ENCODE measurements at regions not wholly inside any gene's neighbourhood (a gene's known extent, or its start where the extent isn't known, plus 50 kb on each side); places are given as distances from the start of the nearest gene placed in this dataset.

GRCh38 chr5:141800617-141801016 is 77.6 kb downstream of the PCDH1 start:
- DNase-seq (ENCODE audit: low spot score): no peak

- no peak for DNase-seq (ENCODE audit: low spot score)
These were observed 78.6 kb downstream of the PCDH1 start for GRCh38 chr5:141799507-141800167.

DNA sequence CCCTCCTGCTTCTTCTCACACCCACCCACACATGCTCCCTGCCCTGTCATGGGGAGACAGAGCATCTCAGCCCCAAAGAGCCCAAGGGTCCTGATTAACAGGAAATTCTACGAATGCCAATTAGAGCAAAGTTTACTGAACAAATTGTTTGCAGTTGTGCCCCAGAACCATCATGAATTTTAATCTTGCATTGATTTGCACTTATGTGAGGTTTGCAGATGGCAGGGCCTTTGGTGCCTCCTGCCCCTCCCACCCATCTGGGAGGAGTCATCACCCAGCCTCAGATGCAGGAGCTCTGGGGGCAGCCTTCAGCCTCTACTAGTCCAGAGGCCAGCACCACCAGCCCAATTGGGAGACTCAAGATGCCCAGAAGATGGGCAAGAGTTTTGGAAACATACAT is 80.8 kb downstream of the PCDH1 start:
- no peak for DNase-seq (ENCODE audit: low spot score)

DNA sequence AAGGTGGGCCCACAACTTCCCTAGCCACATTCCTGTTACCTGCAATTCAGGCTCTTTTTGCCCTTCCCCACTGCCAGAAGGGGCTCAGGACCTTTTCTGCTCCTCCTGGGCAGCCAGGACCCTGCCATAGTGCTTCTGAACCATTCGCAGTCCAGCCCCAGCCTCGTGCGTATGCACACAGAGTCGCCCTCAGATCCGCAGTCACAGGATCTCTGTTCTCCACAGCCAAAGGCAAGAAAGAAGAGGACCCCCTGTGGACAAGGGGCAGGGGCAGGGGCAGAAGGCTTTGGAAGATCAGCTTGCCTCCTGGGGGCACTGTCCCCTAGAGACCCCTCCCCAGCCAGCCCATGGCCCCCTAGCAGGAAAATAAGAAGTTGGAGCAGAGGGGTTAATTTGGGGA is 82.8 kb downstream of the PCDH1 start:
- no peak for DNase-seq (ENCODE audit: low spot score)

DNA sequence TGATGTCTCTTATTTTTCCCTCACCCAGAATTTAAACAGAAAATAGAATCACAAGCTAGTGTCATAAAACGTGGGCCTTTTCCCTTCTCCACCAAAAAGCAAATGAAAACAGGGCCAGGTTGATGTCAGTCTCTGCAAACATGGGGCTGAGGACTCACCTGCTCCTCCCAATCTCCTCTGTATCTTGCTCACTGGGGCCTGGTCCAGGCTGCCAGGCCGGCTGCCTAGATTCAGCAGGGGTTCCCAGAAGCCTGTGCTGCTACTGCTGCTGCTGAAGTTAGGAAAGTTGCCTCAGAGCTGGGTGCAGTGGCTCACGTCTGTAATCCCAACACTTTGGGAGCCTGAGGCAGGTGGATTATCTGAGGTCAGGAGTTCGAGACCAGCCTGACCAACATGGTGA is 84.3 kb downstream of the PCDH1 start:
- DNase-seq (ENCODE audit: low spot score): no peak

DNA sequence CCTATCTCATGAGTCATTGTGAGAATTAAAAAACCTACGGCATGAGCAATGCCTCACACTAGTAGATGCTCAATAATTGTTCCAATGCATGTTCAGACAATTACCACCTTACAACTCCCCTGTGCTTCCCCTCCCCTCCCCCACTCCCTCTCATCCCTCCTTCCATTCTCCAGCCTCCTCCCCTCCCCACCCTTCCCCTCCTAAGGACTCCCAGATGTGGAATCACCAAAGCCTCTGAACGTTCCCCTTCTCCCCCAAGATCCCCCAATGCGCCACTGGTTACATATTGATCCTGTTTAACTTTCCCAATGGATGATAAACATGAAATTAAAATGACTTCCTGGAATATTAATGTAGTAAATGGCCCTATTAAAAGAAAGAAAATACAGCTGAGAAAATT is 84.8 kb downstream of the PCDH1 start:
- DNase-seq (ENCODE audit: low spot score): no peak

- DNase-seq (ENCODE audit: low spot score): no peak
These were observed 87.6 kb downstream of the PCDH1 start for GRCh38 chr5:141790630-141791029.

DNA sequence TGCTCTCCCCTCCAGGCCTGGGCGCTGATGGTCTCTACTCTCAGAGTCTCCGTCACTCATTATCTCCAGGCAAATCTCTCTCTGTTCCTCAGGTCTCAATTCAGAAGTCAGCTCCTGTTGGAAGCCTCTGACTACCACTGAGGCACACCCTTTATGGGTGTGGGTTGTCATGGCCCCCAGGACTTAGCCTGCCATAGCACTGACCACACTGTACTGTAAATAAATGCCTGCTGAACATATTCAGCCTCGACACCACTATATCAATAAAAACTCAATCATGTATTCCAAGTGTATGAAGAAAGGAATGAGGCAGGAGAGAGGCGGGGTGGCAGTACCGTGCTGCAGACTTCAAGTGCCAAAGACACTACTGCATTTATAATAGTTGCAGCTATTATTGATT is 88.9 kb downstream of the PCDH1 start:
- DNase-seq (ENCODE audit: low spot score): no peak

DNA sequence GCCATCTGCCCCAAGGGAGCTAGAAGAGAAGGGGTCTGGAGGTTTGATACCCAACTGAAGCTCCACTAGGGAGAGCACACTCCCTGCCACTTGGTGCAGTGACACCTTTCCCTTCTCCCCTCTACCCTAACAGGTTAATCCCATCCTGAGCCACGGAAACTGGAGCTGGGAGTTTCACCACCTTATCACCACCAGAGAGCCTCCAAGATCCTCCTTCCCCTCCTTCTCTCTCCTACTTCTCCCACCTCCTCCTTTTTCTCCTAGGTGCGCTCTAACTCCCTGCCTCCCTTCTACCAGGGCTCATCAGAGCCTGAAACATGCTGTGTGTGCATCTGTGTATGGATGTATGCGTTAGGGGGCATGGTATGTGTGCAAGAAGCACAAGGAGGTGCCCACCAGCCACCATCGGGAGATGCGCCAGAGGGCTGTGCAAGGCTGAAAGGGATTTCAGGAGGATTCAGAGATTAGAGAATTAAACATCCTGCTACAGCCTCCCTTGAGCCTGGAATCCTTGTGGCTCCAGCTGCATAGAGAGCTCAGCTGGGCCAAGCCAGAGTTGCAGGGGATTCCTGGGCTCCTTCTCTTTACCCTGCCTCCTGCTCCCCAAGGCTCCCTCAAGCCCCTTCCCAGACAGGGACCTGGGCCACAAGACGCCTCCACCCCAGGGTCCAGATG is 89.8 kb downstream of the PCDH1 start:
- peak; percentile 67 for DNase-seq (ENCODE audit: low spot score)

GRCh38 chr5:141787376-141787775 is 90.8 kb downstream of the PCDH1 start:
- no peak for DNase-seq (ENCODE audit: low spot score)

- DNase-seq (ENCODE audit: low spot score): no peak
These were observed 91.5 kb downstream of the PCDH1 start for GRCh38 chr5:141786700-141787099.

DNA sequence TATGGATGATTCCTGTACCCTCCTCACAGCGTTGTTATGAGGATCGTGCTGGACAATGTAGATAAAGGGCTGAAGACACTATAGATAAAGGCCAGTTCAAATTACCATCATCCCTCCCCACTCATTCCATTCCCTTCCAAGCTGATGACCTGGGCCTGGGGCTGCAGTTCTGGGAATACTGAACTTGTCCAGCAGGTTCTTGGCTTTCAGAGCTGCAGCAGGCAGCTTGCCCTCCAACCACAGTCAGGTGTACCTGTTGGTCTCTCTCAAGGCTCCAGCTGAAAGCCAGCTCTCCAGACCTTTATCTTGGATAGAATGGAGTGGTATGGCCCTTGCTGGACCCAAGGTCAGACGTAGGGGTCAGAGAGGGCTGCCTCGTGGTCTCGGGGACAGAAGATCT is 92.5 kb downstream of the PCDH1 start:
- DNase-seq (ENCODE audit: low spot score): no peak

- no peak for DNase-seq (ENCODE audit: low spot score)
These were observed 93.1 kb downstream of the PCDH1 start for GRCh38 chr5:141785135-141785534.

- no peak for DNase-seq (ENCODE audit: low spot score)
These were observed 93.7 kb downstream of the PCDH1 start for GRCh38 chr5:141784529-141784928.

DNA sequence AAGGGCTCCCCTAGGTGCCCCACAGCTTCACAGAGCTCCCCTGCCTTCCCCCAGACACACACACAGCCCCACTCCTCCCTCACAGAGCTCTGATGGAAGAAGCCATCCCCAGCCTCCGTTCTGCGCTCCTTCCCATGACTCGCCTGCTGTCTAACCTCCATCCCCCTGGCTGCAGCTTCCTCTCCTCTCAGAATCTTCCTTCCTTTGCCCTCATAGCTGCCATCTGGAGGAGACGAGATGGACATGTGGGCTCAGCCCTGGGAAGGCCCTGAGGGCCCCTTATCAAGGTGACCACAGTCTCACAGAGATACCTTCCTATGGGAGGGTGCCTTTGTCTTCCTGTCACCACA is 94.3 kb downstream of the PCDH1 start:
- no peak for DNase-seq (ENCODE audit: low spot score)

- peak; percentile 30 for DNase-seq (ENCODE audit: low spot score)
These were observed 94.9 kb downstream of the PCDH1 start for GRCh38 chr5:141783005-141783946.

GRCh38 chr5:141781910-141782309 is 96.3 kb downstream of the PCDH1 start:
- DNase-seq (ENCODE audit: low spot score): no peak

DNA sequence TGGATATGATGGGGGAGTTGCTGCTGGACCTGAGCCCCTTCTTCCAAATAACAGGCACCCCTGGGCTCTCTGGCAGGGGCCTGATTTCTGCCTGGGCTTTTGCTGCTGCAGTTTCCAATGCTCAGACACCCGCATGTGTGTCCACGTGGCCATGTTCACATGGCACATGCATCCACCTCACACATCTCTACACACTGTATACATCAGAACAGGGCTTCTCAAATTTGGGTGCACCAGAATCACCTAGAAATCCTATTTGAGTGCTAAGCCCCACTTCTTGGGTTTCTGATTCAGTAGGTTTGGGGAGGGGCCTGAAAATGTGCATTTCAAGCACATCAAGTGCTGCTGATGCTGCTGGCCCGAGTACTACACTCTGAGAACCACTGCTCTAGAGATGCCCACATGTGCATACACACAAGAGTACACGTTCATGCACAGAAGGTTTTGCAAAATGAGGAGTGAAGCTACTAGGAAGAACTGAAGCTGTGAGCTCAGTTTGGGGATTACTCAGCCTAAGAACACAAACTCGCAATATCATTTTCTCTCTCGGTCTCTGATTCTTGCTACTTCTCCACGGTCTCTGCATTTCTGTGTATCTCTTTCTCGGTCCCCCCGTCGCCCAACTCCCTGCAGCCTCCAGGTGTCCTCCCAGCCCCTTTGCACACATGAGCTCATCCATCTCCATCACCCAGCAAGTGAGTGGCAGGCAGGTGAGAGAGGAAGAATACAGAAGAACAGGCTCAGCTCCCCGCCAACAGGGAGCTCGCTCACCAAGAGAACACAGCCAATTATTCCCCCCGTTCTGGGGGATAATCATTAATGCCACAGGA is 97.0 kb downstream of the PCDH1 start:
- no peak for DNase-seq (ENCODE audit: low spot score)

DNA sequence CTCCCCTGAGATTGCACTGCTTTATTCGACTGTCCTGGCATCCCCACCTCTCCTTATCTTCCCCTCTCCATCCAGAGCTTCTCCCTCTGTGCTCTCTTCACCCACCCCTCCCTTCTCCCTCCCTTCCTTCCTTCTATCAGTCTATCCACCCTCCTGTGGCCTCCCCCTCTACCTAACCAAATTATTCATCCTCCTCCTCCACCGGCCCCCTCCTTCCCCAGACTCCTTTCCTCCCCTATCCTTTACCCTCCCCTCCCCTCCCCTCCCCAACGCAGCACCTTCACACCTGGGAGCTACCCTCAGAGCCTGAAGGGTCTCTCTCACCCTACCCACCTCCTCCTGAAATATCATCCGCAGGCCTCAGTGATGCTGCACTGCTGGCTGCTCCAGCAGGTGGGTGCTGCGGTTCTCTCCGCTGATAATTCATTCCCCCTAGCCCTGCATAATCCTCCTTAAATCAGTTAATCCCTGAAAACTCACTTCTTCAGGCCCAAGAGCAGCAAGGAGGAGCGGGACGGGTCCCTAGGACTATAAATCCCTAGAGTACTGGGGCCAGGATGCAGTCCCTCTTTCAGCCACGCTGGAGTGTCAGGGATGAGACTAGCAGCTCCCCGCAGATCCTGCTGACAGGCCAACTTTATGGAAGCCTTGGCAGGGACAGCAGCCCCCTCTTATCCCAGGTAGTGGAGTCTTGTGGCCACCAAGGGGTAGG is 97.8 kb downstream of the PCDH1 start:
- no peak for DNase-seq (ENCODE audit: low spot score)

DNA sequence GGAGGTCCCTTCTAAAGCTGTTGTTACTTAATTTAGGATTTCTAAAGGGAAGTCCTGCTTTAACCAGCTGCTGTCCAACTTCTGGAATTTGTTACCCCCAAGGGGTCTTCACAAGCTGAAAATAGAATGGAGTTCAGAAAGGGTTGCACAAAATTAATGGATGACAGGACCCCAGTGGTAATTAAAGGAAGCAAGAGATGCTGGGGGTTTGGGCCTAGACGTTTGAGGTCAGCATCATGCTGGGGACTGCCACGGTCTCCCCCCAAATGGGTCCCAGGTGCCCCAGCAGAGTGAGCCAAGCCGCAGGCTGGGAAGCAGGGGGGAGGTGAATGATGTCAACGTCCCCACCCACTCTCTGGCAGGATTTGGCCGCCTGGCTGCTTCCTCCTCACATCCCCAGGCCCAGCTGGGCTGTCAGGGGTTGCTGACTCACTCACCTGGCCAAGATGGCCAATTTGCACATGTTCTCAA is 97.5 kb upstream of the ARAP3 start:
- peak; percentile 16 for DNase-seq (ENCODE audit: low spot score)

GRCh38 chr5:141778683-141779082 is 96.7 kb upstream of the ARAP3 start:
- DNase-seq (ENCODE audit: low spot score): no peak
